GM18519 (cell line): ENCODE measurements at regions not wholly inside any gene's neighbourhood (a gene's known extent, or its start where the extent isn't known, plus 50 kb on each side); places are given as distances from the start of the nearest gene placed in this dataset.
A peak's percentile ranks its signal among the peaks of the same experiment; 100 is the strongest.

ENCODE experiments used
- ATAC-seq: cut with Tn5 transposase; IDR thresholded peaks from one replicate; pipeline ENCODE4 v1.9.1; 2021; ENCODE audit warnings: mild to moderate bottlenecking, moderate library complexity; ENCODE audit not compliant: unreplicated experiment, low FRiP score

DNA sequence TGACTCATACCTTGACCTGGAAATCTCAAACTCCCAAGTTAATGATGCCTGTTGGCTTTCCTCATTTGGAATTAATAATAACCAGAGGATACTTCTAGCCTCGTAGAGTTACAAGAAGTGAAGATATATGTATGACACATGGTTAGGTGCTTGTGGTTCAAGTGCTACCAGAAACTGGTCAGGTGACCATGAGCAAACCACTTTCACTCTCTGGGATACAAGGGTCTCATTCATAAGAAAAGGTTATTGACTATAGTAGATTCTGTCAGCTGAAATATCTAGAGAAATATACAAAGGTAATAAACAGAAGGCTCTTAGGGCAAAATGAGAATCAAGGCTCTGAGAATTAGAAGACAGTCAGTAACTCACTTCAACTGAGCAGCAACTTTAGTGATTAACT, 233.3 kb downstream of the KCNA4 start:
- ATAC-seq = no peak

DNA sequence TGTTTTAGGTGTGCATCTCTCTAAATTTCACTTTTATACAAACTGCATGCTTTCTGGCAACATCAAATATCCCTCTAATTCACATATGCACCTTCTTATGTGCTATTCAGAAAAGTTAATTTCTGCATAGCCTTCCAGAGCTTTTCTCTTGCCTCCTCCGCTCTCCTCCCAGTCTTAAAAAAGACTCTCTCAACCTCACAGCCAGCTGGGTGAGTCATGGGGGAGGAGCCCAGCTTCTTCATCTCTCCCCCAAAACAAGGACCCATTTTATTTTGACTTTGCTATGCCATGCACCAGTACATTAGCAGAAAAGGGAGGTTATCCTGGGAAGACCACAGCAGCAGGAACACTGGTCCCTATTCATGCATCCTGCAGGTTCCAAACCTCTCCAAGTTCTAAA, 234.4 kb downstream of the KCNA4 start:
- ATAC-seq = no peak

DNA sequence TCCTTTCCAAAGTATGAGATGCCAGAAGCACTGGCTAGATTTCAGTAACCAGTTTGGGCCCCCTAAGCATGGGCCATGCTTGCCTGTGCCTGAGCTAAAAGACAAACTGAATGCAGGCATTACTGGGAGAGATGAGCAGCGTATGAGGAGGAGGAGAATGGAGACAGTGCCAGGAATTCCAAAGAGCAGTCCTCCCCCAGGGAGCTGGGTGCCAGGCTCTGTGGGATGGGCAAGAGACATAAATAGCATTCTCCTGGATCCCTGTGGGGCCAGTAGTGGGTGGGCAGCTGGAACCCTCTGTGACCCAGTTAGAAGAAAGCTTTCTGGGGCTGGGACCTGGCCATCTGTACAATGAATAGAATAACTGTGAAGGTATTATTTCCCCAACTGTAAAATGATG, 235.6 kb downstream of the KCNA4 start:
- ATAC-seq = no peak

DNA sequence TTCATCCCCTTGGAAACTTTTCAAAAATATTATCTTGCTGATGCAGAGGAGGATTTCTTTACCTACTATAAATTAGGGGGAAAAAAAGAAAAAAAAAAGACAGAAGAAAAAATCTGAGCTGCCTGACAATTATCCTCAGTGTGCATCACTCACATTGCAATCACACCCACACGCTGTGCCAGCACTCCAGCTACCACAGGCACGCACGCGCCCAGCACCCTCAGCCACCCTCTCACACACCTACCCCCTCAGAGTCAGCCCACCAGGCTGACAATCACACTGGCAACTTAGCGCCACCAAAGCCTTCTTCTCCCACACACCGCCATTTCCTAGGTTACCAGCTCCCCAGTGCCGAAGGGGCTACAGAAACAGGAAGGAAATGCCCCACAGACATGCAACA, 236.1 kb downstream of the KCNA4 start:
- no peak for ATAC-seq

DNA sequence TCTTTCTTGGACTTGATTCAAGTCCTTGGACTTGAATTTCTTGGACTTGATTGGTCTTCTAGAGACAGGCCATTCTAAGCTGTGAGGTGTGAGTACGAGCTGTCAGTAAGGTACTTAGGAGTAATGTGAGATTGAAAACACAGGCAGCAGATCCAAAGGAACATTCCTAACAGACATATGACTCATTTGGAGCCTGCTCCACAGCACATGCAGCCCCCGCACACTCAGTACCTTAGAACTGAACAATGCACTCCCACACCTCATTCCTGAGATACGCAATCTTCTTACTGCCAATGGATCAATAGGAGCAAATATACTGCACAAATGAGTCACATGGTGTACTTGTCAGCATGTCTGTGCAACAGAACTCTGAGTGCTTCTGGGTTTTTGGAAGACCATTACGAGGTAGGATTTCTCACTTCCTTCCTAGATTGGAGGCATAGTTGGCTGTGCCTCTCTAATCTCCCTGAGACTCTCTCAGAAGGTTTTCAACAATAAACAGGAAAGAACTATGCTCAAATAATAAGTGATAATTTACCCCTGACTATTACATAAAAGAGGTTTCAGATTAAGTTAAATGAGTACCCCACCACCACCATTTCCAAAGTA, 243.1 kb downstream of the KCNA4 start:
- ATAC-seq = no peak

DNA sequence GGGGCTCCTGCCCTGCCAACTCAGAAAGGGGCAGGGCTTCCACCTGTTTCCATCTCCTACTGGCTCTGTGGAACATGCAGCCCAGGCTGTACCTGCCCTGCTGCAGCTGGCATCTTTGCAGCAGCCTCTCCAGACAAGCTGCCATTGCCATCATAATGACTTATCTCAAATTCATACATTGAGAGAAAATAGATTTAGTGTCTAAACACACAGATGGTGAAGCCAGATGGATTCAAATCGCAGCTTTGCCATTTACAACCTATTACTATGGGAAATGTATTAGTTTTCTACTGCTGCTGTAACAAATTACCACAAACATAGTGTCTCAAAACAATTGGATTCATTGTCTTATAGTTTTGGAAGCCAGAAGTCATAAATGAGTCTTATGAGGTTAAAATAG, 260.0 kb downstream of the KCNA4 start:
- ATAC-seq = no peak

DNA sequence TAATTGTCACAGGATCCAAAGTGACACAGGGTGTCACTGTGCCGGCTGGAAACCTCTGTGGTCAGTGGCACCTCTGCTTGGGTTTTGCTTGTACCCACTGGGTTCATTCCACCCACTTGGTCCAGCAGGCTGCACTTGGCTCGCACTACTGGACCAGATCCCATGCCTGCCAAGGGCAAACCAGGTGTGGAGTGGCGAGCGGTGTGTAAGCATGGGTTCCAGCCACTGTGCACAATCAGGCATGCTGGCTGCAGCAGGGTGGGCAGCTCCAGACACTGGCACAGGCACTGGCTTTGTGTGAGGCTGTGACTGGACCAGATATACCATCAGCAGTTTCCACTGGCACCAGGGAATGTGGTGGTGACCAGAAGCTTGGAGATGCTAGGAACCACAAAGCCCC, 261.4 kb downstream of the KCNA4 start:
- no peak for ATAC-seq

DNA sequence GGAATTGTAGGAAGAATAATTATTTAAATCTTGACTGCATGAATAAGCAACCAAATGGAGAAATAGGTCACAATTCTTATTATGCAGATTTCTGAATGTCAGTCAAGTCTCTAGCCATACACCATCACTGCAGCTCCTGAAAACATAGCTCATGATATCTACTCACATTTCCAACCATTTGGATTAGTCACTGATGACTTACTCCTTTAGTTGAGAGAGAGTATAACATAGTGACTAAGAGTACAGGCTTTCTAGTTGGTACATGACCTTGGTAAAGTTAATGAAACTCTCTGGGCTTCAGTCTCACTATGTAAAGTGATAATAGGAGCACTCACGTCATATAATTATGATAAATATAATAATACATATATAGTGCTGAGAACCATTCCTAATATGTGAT, 265.2 kb downstream of the KCNA4 start:
- ATAC-seq = no peak

DNA sequence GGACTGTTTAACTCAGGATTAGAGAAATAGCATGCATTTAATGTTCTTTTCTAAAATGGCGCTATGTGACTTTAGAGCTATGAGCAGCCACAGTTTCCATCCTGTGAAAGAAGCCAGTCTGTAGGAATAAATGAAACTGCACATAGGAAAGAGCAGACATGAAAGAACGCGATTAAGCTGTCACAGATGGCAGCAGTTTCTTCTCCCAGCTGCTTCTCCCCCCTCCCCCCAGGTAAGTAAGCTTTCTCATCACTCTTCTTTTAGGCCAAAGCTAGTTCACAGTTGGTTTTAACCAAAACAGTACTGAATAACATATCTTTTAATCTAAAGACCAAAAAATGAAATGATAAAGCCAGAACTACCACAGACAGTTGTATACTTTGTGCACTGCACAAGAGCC, 266.4 kb downstream of the KCNA4 start:
- no peak for ATAC-seq

DNA sequence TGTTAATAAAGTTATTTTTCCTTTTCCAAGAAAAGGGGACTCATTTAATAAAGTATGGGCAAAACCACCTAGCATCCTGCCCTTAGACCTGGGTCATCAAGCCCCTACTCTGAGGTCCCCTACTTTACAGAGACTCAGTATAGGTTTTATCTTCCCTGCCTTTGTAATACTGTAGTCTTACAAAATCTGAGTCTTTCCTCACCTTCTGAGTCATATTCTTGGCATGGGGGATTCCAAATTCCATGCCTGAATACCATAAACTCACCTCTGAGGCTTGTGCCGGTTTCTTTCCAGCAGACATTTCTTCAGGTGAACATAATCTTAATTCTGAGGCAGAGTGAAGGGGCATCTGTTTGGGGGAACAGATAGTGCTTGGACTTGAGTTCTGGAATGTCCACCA, 282.5 kb downstream of the KCNA4 start:
- no peak for ATAC-seq

DNA sequence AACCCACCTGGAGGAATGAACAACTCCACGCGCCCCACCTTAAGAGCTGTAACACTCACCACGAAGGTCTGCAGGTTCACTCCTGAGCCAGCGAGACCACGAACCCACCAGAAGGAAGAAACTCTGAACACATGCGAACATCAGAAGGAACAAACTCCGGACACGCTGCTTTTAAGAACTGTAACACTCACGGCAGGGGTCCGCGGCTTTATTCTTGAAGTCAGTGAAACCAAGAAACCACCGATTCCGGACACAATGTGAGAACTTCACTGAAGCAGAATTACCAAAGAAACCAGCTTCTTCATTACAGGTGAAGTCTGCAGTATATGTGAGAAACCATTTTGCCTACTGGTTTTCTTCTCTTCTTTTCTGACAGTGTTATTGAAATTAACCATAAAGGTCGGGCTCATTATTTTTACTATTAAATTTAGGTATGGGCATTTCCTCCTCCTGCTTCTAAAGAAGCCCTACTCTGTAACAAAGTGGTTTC, 303.0 kb downstream of the KCNA4 start:
- ATAC-seq = no peak

DNA sequence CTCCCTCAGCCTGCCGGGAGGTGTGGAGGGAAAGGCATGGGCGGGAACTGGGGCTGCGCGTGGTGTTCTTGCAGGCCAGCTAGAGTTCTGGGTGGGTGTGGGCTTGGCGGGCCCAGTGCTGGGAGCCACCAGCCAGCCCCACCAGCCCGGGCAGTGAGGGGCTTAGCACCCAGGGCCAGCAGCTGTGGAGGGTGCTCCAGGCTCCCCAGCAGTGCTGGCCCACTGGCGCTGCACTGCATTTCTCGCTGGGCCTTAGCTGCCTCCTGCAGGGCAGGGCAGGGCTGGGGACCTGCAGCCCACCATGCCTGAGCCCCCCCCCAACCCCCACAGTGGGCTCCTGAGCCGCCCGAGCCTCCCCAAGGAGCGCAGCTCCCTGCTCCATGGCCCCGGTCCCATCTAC, 304.2 kb downstream of the KCNA4 start:
- no peak for ATAC-seq

DNA sequence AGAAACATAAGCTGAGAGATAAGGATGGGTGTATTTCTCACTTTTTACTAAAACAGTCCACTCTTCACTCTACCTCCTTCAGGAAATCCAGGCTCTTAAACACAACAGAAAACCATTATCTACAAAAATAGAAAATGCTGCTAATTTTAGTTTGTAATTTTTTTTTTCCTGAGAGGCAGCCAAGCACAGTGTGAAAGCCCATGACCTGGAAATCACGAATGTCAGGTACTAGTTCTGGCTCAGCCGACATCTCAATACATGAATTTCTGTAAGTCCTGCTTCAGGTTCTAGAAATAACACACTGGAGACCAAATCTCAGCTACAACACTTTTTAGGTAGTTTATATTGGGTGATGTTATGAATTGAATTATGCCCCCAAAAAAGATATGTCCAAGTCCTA, 308.9 kb downstream of the KCNA4 start:
- no peak for ATAC-seq

DNA sequence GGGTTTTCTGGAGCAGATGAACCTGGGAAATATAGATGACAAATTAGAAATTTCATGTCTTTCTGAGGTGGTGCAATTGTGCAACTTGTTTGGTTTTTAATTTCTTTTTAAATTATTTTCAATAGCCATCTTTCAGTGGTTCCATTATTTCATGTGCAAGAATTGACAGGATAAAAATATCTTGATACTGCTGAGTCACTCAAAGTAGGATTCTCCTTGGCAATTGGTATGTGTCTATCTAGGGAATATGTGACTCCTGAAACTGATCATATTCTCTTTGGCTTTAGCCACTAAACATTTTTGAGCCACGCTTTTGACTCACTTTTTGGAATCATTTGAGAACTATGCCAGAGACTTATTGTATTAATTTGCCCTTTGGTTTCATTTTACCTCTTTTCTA, 331.5 kb downstream of the KCNA4 start:
- no peak for ATAC-seq

DNA sequence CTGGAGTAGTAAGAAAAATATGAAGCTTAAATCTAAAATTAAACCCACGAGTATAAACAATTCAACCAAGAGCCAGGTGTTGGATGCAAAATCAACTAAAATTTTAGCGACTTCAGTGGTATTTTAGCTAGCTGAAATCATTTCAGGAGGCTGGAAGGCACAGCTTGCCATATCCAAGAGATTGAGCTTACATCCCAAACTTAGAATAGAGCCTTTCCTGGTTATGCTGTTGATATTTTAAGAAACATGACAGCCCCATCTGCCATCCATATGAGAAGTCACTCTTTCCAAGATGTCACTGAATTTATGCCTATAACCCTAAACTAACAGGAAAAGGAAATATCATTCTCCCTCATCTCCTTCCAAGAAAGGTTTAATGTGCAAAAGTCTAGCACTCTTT, 334.0 kb downstream of the KCNA4 start:
- no peak for ATAC-seq

DNA sequence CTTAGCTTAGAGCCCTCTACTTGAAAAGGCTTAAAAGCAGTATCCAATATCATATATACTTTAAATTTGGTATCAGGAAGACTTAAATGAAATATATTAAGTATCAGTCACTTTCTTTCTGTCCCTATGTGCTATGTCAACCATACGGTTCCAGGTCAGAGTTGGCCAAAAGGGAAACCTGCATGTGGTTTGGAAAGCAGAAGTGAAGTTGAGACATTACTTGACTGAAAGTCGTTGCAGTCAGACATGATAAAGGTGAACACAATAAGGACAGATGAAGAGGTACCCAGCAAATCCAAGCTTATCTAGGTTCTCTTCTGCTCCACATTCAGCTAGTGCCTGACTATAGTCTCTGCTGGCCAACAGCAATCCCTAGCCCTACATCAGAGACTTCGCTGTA, 336.8 kb downstream of the KCNA4 start:
- ATAC-seq = peak; percentile 66

DNA sequence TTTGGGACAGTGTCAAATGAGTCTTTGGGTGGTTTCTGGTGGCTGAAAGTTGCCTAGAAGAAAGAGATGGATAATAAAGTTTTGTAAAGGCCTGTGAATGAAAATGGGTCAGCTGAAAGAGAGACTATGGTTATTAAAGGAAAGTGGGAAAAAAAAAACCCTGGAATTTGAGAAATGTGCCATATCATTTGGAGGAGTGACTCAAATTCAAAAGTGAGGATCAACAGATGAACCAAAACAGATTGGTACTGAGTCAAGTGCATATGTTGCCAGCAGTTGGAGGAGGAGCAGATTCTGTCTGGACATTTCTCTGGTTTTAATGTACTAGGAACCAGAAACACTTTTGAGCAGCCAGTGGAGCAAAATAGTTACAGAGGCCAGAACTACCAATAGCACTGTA, 339.8 kb downstream of the KCNA4 start:
- no peak for ATAC-seq

DNA sequence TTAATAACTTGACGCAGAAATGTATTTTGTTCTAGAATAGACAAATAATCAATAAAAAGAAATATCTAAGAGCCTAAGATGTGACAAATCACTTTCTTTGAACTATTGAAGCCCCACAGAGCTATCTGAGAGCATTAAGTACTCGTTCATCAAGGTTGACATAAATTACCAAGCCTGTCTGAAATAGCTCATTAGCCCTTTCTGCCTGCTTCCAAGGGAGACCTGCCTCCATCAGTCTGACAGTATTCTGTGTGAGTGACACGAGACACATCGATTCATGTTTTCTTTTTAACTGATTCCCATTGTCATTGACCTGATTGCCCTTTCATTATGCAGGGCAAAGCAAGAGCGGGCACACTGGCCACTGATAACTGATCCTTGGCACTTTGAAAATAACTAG, 347.5 kb downstream of the KCNA4 start:
- no peak for ATAC-seq

DNA sequence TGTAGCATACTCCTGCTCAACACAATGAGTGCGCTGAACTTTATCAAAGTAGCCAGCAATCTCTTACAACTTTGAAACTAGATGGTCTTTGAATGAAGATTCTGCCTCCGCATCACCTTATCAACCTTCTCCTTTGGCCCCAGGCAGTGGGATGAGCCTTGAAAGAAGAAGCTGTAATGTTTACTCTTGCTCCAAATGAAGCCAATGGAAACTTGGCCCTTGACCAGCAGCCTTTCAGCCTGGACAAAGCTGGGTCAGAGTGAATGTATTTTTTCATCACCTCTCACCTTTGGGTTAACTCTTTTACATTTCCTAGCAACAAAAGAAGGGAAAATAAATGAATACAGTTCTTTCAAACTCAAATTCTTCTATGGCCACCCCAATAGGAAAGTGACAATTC, 359.1 kb downstream of the KCNA4 start:
- no peak for ATAC-seq

DNA sequence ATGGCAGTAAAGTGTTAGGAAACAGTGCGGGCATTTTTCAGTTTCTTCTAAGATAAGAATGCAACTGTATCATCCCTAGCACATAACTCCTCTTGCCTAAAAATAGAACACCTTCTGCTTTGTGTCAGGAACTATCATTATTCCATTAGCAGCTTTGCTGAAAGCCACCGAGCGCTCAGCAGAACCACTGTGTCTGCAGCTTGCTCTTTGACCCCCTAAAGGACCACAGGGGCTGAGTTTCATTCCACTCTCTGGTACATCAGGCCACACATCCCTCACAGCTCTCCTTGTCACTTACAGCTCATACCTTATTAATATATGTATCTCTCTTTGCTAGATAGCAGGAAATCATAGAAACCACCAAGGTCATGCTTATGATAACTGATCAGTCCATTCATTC, 360.2 kb downstream of the KCNA4 start:
- no peak for ATAC-seq

DNA sequence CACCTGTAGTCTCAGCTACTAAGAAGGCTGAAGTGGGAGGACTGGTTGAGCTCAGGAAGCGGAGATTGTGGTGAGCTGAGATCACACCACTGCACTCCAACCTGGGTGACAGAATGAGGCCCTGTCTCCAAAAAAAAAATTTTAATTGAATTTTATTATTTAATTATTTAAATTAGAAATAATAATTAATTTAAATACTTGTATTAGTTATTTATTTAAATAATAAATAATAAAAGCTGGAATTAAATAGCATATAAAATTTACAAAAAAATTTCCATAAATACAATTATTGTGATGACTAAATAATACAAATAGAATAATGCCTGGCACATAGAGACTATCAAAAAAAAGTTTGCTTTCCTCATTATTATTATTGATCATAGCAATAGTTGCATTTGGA, 371.5 kb downstream of the KCNA4 start:
- ATAC-seq = no peak

DNA sequence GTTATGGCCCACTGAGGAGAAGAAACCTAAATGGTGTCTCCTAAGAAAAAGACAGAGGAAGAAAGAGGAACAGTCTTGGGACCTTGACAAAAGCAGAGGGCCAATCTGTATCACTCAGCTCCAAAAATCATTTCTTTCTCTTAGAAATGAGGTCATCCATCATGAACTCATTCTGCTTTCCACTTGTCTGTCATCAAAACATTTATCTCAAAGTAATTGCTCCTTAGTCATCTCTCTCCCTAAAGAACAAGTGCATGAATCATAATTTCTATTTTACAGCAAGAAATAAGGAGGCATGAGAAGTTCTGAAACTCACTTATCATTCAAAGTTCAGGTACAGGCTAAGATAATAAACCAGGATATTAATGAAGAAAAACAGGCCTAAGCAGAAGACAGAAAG, 375.6 kb downstream of the KCNA4 start:
- no peak for ATAC-seq

DNA sequence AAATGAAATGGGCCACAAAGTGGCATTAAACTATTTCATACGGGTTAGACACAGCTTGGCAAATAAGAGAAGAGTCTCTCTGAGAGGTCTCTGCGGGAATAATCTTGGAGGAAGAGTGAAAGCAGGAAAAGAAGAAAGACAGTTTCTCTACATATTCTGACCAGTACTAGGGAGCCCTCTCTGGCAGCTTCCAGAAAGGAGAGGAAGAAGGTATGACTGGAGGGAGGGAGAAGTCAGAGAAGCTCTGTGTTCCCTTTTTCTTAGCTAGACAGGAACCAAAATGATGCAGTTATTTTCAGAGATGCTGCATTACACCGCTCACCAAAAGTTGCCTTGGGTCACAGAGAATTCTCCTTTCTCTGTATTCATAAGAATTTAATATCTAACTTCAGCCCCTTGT, 382.1 kb downstream of the KCNA4 start:
- no peak for ATAC-seq
